GM18858 (cell line): ENCODE measurements at regions not wholly inside any gene's neighbourhood (a gene's known extent, or its start where the extent isn't known, plus 50 kb on each side); places are given as distances from the start of the nearest gene placed in this dataset.
"Not testable (repeated sequence)": the region's sequence is repeated elsewhere in the genome, so short reads cannot be mapped to it uniquely, and the experiment has no call there.

ENCODE experiments used
- ATAC-seq: cut with Tn5 transposase; IDR thresholded peaks from one replicate; pipeline ENCODE4 v1.9.1; 2021; ENCODE audit not compliant: unreplicated experiment

DNA sequence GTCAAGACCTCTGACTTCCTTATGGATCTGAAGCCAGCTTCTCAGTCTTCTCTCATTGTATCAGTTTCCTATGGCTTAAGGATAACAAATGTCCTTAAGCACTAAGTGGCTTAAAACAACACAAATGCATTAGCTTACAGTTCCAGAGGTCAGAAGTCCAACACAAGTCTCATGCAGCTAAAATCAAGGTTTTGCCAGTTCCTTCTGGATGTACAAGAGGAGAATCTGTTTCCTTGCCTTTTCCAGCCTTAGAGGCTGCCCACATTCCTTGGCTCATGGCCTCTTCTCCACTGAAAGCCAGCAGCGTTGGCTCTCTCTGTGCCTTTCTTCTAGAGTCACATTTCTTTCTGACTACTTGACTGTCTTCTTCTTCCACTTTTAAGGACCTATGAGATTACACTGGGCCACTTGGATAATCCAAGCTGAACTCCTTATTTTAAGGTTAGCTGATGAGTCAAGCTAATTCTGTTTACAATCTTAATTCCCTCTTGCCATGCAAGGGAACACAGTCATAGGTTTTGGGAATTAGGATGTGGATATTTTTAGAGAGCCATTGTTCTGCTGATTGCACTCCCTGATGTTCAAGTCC, 179.0 kb downstream of the BCAS1 start:
- no peak for ATAC-seq

DNA sequence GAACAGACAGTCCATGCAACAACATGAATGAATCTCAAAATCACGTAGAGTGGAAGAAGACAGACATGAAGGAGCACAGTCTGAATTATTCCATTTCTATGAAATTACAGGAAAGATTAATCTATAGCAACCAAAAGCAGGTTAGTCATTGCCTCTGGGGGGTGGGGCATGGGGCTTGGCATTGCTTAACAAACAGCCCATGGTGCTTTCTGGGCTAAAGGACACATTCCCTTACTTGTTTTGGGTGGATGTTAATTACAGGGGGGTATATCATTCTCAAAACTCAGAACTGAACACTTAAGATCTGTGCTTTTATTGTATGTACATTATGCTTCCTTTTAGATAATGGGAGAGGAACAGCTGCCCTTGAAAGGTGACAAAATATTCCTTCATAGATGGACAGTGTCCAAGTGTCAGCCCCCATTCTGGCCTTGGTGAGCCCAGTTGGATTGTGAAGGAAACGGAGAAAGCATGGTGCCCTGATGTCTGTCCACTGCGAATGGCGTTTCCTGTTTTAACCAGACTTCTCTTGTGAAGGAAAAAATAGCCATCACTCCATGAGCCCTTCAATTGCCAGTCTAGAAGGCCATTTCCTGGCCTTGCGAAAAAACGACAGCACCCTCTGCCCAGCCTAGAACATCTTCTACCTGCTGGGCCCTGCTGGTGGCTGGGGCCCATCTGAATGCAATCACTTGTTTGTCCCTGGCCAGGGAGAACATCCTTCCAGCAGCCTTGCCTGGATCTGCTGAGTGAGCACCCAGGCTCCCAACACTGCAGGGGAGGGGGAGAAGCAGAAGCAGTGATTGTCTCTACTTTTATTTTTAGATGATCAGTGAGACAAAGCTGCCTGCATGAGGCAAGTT, 179.7 kb downstream of the BCAS1 start:
- ATAC-seq: no peak

DNA sequence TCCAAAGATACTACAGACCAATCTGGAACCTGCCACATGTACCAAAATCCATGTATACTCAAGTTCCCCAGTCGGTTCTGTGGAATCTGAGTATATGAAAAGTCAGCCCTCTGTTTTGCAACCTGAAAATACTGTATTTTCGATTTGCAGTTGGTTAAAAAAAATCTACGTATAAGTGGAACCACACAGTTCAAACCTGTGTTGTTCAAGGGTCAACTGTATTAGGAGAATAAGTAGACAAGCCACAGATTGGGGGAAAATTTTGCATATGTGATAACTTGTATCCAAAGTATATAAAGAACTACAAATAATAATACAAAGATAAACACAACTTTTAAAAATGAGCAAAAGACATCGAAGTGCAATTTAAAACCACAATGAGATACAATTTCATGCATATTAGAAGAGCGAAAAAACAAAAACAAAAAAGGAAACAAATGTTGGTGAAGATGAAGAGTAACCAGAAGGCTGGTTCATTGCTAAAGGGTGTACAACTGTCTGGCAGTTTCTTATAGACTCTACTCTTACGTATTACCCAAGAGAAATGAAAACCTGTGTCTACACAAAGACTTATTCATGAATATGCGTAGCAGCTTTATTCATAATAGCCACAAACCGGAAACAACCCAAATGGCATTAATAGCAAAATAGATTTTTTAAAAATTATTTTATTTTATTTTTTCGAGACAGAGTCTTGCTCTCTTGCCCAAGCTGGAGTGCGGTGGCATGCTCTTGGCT, 180.8 kb downstream of the BCAS1 start:
- ATAC-seq: no peak

DNA sequence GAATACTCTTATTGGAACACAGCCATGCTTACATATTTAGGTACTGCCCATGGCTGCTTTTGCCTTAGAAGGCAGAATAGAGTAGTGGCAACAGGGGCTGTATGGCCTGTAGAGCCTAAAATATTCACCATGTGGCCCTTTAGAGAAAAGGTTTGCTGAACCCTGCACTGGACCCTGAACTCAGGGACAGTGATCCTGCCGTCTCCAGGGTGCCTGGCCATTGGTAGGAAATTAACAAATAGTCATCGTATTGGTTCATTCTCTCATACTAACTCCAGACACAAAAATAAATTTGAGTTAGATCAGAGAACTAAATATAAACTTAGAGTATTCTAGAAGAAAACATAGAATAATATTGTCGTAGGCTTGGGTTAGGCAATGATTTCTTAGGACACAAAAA, 181.4 kb downstream of the BCAS1 start:
- no peak for ATAC-seq

DNA sequence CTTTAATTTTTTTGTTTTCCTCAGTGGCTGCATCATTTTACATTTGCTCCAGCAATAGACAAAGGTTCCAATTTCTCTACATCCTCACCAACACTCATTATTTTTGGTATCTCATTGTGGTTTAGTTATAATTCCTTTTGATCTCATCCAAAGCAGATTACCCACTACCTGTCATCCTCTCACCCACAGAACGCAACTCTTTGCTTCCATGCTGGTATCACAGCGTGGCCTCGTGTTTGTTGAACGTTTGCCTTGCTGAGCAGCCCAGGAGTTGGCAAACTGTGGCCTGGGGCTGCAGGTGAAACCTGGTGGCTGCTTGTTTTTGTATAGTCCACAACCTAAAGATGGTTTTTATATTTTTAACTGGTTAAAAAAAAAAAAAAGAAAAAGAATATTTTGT, 181.9 kb downstream of the BCAS1 start:
- no peak for ATAC-seq

DNA sequence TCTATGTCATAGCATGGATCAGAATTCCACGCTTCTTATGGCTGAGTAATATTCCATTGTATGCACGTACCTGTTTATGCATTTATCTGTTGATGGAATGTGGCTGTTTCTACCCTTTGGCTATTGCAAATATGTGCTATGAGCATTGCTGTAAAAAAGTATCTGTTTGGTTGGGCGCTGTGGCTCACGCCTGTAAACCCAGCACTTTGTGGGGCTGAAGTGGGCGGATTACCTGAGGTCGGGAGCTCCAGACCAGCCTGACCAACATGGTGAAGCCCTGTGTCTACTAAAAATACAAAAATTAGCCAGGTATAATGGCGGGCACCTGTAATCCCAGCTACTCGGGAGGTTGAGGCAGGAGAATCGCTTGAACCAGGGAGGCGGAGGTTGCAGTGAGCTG, 182.4 kb downstream of the BCAS1 start:
- ATAC-seq: no peak

DNA sequence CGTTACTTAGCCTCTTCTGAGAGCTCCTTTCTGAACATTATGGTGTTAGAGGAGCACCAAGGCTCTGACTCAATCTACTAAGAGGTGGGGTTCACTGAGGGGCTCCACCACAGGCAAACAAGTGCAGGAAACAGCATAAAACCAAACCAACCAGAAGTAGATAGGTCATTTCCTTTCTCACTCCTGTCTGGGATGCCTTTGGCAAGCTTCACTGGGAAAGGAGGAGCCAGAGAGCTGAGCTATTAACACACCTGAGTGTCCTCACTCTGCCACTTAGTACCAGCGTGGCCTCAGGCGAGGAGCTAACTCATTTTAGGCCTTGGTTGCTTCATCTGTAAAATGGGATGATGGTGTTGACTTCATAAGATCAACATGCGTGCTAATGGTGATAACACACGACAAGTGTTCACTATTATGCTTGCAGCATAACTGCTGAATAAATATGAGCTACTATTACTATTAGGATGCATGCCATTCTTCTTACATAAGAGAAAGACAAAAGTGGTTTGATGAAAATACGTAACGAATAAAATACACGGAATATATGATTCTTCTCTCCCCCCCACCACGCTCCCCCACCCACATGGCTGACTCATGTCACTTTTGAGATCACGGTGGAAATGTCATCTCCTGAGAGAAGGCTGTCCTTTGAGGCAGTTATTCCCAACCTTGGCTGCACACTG, 185.4 kb downstream of the BCAS1 start:
- ATAC-seq: no peak

DNA sequence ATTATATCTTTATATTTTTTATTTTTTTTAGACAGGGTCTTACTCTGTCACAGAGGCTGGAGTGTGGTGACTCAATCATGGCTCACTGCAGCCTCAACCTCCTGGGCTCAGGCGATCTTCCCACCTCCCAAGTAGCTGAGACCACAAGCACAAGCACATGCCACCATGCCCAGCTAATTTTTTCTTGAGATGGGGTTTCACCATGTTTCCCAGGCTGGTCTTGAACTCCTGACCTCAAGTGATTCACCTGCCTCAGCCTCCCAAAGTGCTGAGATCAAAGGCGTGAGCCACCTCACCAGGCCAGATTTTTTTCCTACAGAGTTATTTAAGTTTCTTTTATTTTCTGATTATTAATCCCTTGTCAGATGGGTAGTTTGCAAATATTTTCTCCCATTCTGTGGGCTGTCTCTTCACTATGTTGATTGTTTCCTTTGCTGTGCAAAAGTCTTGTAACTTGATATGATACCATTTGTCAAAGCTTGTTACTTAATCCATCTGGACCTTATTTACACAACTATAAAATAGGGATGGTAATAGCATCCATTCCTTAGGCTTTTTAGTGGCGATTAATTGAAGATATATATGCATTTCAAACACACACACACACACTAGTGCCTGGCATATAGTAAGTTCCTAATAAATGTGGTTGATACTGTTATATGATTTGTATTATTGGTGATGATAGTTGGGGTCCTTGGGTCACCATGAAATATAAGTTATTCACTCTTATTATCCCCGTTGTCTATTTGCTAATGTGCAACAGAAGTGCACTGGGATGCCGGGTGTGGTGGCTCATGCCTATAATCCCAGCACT, 187.1 kb downstream of the BCAS1 start:
- ATAC-seq: no peak

DNA sequence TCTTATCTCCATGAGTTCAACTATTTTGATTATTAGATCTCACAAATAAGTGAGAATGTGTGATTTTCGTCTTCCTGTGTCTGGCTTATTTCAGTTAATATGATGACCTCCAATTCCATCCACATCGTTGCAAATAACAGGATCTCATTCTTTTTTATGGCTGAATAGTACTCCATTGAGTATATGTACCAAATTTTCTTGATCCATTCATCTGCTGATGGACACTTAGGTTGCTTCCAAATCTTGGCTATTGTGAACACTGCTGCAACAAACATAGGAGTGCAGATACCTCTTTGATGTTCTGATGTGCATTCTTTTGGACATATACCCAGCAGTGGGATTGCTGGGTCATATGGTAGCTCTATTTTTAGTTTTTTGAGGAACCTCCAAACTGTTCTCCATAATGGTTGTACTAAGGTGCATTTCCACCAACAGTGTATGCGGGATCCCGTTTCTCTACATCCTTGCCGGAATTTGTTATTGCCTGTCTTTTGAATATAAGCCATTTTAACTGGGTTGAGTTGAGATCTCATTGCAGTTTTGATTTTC, 187.9 kb downstream of the BCAS1 start:
- not testable (repeated sequence) for ATAC-seq

DNA sequence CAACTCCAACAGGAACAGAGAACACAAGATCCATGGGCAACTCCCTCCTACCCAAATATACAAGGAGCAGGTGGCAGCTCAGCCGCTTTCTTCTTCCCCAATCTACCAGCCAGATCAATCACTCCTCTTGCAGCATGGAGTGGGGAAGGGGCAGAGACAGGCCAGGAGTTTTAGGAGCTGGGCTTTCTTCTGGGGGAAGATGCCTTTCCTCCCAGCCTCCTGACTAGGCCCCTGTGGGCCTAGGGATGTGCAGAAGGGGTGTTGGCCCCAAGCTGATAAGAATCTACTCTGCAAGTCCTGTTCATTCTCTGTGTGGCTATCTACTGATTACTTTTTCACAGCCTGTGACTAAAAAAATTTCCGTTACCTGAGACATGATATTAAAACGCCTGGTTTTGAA, 189.0 kb downstream of the BCAS1 start:
- no peak for ATAC-seq

DNA sequence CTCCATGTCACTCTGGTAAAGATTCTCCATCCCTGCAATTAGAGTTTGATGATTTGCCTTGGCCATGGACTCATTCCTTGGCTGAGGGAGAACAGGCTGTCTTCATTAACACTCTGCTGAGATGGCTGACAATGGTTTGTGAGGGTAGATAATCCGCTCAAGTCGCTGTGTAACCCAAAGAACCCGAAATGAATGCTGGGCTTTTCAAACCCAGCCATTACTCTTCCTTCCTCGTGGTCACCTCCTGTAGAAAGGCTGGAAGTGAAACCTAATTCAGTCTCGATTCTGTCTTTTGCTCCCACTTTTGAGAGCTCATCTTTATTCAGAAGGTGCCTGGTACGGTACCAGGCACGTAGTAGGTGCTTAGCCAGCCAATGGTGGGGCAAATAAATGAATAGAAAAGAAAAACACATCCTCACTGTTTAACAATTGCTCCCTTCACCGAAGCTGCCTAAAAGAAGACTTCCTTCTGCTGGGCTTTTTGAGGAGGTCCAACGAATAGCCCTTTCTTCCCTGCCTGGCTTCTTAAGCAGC, 190.2 kb downstream of the BCAS1 start:
- ATAC-seq: no peak

DNA sequence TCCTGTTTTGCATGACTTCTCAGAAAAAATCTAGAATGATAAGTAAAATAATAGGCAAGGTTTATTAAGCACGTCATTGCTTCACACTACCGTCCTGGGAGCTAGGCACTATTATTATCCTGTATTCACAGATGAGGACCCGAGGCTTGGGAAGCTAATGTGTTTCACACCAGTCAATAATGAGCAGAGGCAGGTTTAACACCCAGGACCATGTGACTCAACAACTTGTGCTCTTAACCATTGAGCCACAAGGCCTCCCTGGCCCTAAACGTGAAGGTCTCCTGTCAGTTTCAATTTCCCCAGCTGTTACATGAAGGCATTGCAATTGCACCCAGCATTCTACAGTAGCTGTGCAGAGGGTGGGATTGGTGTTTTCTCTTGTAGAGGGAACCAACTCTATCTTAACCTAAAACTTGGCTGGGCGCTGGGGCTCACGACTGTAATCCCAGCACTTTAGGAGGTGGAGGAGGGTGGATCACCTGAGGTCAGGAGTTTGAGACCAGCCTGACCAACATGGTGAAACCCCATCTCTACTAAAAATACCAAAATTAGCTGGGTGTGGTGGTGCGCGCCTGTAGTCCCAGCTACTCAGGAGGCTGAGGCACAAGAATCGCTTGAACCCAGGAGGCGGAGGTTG, 191.2 kb downstream of the BCAS1 start:
- ATAC-seq: no peak

DNA sequence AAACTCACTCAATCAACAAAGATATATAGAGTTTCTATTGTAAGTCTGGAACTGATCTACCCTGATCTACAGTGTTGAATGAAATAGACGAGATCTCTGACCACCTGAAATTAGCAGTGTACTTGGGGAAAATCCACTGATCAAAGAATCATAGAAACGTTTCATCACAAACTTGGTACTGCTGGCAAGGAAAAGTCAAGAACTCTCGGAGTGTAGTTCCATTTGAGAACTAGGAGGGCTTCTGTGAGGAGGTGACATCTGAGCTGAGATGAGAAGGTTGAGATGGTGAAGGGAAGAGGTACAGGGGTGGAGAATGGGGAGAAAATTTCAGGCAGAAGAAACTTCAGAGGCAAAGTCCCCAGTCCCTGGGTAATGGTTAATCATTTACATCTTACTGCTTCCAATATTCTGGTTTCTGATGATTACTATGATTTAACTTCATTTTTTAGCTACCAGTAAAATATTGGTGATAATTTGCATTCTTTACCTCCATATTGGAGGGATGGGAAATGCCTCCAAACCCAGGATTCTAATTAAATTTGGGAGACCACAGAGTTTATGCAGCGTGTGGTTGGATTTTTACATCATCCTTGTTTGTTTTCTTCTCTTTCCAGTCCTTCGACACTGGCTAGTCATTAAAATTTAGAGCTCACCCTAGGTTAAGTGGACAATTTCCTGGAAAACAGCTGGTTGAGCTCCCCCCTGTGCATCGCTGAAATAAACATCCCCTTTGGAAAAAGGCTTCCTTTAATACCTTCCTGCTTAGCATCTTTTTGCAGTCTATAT, 191.9 kb downstream of the BCAS1 start:
- ATAC-seq: no peak

DNA sequence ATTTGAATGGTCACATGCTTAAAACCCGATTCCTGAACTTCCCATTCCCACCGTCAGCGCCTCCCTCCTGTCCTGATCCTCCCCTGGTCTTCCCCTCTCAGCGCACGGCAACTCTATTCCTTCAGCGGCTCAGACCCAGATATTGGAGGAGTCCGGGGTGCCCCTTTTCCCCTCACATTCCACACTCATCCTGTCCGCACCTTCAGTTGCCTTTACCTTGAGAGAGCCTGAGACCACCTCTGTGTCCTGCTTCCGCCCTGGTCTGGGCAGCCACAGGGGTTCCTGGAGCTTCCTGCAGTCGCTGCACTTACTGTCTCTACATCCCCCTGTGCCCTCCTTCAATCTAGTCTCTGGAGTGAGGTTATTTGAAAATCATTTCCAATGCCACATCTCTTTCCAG, 193.4 kb downstream of the BCAS1 start:
- no peak for ATAC-seq

DNA sequence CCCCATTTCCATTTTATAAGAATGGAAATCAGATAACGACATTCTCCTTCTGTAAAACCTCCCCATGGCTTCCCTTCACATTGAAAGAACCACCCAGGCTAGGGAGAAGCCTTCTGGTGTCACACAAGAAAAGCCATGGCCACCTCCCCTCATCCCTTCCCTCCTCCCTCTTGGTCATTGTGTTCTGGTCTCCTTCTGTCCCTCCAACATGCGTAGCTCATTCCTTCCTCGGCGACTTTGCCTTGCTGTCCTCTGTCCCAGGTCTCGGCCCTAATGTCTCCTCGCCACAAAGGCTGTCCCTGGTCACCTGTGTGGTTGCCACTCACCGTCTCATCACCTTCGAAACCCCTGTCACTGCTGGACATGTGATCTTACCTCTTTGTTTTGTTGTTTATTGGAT, 193.9 kb downstream of the BCAS1 start:
- no peak for ATAC-seq

DNA sequence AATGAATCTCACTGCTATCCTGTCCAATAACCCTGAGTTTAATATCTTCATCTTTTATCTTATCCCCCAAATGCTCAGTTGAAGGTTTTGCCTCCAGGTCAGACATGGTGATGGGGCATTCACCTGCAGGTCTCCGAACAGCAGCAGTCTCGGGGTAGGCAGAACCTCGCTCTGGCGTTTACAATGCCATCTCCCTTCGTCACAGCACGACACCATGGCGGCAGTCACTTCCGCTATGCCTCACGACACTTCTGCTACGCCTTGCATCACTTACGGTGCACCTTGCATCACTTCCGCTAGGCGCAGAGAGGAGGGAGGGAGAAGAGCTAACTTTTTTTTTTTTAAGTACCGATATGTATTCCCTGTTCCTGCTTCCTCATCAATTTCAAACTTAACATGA, 194.9 kb downstream of the BCAS1 start:
- no peak for ATAC-seq

DNA sequence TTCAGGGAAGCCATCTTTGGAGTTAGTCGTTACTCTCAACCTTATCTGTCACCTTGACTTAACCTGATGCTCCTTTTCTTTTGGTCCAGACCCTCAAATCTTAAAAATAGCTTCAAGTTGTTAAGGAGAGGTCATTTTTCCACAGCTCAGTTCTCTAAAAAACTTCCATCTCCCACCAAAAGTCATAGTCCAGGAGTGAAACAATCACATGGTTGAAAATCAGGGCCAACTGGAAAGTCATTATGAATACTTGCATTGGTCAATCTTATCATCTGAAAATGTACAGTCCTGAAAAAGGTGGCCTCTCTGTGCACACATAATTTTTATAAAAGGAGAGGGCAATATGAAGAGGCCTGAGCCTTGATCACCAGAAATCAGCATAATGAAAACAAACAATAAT, 195.7 kb downstream of the BCAS1 start:
- ATAC-seq: no peak

DNA sequence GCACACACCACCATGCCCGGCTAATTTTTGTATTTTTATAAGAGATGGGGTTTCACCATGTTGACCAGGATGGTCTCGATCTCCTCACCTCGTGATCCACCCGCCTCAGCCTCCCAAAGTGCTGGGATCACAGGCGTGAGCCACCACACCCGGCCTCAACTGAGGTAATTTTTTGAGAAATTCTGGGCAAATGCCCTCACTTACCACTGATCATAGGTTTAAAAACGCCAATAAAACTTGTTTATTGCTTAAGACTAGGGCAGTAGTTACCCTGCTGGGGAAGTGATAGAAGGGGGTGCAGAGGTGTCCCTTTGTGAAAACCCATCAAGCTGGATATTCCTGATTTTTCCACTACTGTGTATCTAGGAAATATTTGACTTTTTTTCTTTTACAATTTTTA, 196.3 kb downstream of the BCAS1 start:
- ATAC-seq: no peak

DNA sequence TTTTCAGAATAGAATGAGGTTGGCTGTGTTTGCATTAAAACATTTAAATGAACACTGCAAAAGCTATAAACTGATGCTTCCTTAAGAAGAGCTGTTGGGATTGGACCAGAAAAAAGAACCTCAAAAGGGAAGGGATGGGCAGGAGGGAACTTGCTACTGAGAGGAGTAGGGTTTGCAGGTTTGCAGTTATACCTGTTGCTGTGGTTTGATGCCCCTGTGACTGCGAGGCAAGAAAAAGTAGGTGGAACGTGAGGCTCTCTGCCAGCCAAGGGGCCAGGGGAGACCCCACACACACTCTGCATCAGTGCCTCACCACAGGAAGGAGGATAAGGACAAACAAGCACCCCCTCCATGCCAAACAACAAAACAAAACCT, 197.2 kb downstream of the BCAS1 start:
- ATAC-seq: no peak
